GM18909 (cell line): ENCODE measurements at regions not wholly inside any gene's neighbourhood (a gene's known extent, or its start where the extent isn't known, plus 50 kb on each side); places are given as distances from the start of the nearest gene placed in this dataset.
"Not testable (repeated sequence)": the region's sequence is repeated elsewhere in the genome, so short reads cannot be mapped to it uniquely, and the experiment has no call there.

ENCODE experiments used
- ATAC-seq: cut with Tn5 transposase; IDR thresholded peaks from one replicate; pipeline ENCODE4 v1.9.1; 2021; ENCODE audit warnings: mild to moderate bottlenecking; ENCODE audit not compliant: unreplicated experiment, poor library complexity

DNA sequence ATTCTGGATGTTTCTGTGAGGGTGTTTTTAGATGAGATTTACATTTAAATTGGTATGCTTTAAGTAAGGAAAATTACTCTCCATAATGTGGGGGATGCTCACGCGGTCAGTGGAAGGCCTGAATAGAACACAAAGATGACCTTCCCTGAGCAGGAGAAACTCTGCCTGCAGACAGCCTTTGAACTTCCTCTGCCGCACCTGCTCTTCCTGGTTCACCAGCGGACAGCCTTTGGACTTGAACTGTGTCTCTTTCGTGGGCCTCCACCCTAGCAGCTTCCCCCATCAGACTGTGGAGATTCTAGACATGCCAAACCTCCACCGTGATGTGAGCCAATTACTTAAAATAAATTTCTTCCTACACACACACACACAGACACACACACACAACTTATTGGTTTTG, 210.7 kb downstream of the EFCAB11 start:
- no peak for ATAC-seq

DNA sequence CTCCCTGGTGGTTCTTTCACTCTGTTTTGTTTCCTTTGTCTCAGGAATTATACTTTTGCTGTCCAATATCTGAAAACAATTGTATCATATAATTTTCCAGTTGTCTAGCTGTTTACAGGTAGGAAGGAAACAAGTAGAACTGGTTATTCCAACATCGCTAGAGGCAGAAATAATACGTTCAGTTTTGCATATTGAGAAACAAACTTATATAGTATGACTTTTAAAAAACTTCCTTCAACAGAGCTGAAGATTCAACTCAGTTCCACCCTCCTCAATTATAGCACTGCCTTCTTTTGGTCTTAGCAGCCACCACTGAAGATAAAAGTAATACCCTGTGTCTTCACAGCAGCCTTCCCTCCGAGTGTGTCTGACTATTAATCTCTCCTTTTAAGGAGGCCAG, 214.3 kb downstream of the EFCAB11 start:
- no peak for ATAC-seq

DNA sequence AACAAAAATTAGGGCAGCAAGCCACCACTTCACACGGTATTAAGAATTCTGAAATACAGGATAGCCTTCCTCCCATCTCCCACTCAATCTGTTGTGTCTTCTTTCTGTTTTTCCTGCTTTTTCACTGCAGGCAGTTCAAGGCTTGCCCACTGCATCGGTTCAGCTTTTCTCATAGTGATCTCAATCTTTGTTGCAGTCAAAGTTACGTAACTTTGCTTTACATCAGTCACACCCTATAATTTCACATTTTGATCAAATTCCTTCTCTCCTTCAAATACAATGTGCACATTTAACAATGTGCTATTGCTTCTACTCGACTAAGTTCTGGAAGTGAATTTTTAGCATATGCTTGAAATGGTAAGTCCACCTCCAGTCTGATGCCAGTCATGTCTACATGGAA, 217.6 kb downstream of the EFCAB11 start:
- ATAC-seq: no peak

DNA sequence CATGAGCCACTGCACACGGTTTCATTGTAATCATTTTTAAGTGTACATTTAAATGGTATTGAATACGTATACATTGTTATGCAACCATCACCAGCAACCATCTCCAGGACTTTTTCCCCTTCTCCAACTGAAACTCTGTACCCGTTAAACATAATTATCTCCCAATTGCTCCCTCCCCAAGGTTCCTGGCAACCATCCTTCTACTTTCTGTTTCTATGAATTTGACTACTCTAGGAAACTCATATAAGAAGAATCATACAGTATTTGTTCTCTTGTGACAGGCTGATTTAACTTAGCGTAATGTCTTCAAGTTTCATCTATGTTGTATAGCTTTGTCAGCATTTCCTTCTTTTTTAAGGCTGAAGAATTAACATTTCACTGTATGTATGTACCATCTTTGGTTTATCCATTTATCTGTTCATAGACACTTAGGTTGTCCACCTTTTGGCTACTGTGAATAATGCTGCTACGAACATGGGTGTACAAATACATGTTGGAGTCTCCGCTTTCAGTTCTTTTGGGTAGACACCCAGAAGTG, 223.1 kb downstream of the EFCAB11 start:
- ATAC-seq: no peak

DNA sequence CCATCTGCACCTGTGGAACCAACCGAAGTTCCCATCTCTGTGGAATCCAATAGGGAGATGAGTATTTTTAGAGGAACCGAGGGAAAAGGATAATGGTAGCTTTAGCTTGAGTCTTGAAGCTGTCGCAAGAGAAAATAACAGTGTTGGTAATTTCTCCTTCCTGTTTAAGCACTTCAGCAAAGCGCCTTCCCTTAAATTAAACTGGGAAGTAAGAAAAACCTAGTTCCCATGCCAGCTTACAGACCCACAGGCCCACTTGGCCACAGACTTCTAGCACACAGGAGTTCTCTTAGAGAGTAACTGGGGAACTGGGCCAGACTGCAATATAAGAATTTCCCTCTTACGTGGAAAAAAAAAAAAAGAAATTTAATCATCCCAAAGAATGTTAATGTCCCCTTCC, 223.8 kb downstream of the EFCAB11 start:
- ATAC-seq: no peak

DNA sequence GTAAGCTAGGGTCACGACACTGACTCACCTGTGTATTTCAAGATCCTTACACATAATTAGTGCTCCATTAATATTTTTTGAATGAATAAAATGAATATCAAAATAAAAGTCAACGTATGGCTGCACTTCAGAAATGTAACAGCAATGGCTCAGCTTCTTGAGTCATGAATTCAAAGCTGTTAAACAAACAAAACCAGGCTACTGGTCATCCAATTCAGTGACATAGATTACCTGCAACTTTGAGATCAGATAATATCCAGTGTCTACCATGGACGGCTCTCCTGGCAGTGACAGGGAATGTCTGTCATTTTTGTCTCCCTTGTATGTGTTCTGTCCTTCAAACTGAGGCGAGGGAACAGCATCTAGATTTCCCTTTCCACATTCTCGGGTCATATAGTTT, 225.6 kb downstream of the EFCAB11 start:
- ATAC-seq: no peak

DNA sequence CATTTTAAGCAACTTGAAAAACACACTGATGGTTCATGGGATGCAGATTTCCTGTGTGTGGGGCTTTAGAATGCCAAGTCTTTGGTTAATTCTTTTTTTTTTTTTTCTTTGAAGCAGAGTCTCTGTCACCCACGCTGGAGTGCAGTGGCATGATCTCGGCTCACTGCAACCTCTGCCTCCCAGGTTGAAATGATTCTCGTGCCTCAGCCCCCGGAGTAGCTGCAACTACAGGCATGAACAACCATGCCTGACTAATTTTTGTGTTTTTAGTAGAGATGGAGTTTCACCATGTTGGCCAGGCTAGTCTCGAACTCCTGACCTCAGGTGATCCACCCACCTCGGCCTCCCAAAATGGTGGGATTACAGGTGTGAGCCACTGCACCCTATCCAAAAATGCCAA, 228.3 kb downstream of the EFCAB11 start:
- ATAC-seq: not testable (repeated sequence)

DNA sequence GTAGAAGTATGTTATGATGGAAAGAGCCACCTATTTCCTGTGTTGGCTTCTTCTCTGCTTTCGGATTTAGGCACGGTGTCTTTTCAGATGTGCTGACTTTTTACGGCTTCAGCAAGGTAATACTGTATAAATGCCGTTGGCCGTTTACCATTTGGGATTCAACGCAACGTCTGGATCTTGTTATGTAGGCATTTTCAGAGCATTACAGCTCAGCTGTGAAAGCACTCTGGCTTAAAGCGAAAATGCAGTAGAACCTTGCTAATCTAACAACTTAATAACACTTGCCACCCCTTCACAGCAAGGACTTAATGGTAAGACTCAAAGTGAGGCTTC, 229.9 kb downstream of the EFCAB11 start:
- no peak for ATAC-seq

DNA sequence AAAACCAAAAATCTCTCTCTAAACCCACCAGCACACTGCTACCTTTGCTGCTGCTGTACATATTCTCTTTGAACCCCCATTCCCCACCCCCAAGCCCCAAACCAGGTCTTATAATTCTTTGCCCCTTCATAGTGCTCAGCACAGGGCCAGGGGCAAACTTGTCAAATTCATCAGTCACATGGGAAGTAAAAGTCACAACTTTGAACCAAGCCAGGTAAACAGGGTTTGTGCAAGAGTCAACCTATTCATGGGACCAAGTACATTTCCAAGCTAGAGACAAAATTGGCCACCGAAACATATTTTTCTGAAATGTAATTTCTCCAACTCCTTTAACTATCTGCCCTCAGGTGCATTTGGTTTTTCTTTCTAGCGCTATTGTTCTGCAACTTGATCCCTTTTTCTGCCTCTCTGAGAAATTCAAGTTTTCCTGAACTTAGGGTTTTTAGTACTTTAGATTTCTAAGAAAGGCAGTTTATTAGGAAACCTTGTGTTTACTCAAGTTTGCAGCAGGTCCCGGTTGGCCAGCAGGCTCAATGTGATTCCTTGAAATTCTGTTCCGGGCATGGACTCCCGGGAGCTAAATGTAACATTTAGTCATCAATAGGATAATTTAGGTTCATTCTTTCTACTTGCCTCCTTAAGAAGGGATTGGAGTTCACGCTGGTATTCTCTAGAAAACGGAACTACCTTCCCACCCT, 230.5 kb downstream of the EFCAB11 start:
- ATAC-seq: no peak

DNA sequence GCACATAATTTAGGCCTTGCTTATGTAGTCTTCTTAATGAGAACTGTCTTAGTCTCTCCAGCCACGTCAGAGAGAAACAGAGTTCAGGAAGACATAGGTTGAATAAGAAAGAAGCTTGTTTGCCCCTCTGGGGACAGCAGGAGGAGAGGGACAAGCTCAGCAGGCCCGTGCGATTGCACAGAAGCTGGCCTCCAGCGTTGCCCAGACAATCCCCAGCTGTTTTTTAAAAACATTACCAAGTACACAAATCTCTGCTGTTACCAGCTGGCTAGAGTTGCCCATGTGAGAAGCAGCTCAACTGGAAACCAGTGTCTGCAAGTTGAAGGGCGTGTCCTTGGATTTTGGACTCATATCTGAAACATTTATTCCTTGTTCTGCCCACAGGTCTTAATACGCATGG, 232.6 kb downstream of the EFCAB11 start:
- no peak for ATAC-seq

DNA sequence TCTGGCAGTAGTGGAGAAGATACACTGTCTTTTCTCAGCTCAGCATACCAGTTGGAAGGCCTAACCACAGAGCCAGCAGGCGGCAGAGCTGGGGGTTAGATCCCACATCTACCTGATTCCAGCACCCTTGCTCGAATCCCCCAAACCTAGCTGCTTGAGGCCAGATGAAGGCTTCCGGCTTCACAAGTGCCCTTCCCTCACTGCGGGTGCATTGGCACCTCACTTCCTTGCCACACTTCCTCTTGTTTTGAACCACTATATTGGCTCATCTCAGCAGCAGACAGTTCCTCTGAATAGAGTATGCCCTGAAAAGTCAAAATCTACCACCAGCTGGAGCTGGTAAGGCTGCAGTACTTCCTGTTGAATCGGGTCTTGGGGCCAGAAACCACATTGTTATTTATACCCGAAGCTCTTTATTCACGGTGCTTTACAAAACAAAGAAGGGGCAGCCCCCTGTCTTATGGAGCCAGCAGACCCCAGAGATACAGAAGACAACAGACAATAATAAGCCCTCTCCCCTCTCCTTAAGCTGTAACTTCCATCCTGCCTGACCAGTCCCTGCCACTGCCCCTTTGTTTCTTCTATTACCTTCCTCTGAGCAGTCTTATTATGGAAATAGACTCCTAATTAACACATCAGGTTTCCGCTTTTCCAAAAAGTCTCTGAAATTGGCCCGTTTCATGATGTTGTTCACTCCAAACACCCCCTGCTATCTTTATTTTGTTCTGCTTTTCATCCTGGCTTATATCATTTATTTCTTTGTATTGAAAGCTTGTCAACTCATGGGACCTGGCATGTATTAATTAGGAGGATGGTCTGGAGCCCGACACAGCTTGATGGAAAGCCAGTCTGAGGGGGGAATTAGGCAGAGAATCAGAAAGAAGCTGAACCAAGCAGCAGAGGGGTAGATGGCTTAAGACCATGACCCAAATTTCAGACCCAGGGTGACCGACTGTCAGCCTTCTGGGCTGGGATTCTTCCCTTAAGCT, 233.5 kb downstream of the EFCAB11 start:
- ATAC-seq: peak; percentile 93

DNA sequence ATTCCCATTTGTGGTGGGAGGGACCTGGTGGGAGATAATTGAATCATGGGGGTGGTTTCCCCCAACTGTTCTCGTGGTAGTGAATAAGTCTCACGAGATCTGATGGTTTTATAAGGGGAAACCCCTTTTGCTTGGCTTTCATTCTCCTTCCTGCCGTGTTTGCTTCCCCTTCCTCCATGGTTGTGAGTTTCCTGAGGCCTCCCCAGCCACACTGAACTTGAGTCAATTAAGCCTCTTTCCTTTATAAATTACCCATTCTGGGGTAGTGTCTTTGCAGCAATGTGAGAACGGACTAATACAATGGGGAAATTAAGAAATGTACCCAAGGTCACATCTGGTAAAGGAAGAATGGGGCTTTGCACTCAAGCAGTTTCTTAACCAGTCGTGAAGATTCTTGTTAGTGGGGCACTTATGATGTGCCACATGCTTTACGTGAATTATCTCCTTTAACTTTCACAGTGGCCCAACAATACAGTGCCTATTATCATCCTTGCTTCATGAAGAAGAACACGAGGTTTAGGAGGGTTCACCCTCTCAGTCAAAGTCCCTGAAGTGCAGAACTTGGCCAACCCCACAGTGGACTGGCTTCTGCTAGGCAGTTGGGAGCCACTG, 234.3 kb downstream of the EFCAB11 start:
- no peak for ATAC-seq

DNA sequence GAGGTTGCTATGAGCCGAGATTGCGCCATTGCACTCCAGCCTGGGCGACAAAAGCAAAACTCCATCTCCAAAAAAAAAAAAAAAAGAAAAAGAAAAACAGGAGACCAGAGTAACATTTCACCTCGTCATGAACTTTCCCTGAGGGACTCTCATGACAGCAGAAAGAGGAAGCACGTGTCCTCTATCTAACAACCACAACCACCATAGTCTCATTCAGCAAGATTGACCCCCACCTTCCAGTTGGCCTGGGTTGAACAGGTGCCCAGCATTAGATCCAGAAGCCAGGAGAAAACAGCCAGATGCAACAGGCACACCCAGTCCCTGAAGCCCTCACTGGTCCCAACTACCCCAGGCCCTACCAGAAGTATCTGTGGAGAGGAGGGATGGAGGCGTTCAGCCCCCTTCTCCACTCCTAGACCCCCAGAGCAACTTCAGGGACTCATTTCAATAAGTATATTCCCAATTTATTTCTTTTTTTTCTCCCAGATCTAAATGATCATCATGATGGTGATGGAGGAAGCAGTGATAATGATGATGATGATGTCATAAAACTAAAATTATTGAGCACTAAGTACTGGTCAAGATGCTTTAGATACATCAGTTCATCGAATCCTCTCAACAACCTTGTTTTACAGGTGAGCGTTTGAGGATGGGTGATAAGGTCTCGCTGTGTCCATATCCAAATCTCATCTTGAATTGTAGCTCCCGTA, 235.0 kb downstream of the EFCAB11 start:
- peak; percentile 51 for ATAC-seq

DNA sequence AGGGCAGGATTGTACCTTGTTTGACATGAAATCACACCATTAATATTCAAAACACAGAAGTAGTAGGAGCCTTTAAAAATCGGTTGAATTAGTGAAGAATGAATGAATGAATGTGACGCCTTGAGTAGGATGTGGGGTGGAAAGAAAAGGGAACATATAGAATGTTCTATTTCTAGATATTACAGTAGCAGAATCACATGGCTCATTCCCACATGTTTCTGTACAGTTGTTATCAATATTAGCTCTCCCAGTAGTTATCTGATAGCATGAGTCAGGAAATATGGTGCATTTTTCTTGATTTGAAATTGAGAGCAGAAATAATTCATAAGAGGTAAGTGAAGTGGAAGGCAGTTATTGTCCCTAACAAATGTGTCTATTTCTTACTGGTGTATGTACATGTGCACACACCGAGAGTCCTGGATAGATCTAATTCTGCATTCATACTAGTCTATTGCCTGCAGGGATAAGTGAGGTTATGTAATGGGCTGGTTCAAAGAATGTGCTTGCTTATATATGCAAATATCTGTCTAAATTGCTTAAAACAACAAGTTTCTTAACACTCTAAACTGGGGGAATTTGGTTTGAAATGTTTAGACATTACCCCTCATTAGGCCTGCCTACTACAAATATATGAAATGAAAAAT, 245.4 kb downstream of the EFCAB11 start:
- no peak for ATAC-seq

DNA sequence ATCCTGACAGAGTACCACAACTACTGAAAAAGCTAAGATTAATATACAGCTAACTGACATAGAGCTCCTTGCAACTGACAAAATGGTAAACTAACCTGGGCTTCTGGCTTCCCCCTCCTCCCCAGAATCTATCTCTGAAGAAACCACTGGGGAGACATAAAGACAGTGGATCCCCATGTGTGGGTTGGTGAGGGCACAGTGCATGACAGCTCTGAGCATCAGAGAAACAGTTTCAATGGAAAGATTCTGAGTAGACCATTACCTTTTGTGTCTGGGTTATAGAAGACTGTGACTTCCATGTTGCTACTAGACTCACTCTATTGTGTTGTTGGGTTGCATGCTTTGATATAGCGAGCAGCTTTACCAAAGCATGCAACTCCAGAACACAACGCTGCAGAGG, 247.4 kb downstream of the EFCAB11 start:
- ATAC-seq: no peak

DNA sequence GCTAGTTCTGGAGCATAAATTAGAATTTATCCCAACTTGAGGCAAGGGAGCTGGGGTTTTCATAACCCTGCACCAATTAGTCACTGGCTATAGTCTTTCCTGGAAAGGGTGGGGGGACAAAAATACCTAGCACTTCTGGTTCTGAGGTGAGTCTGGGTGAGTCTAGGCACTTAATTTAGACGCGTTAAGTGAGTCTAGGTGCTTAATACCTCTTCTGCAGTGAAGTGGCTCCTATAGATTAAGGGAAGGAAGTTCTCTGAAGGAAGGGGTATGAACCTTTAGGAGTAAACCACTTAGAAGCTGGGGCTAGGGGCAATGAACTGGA, 251.7 kb downstream of the EFCAB11 start:
- ATAC-seq: no peak

DNA sequence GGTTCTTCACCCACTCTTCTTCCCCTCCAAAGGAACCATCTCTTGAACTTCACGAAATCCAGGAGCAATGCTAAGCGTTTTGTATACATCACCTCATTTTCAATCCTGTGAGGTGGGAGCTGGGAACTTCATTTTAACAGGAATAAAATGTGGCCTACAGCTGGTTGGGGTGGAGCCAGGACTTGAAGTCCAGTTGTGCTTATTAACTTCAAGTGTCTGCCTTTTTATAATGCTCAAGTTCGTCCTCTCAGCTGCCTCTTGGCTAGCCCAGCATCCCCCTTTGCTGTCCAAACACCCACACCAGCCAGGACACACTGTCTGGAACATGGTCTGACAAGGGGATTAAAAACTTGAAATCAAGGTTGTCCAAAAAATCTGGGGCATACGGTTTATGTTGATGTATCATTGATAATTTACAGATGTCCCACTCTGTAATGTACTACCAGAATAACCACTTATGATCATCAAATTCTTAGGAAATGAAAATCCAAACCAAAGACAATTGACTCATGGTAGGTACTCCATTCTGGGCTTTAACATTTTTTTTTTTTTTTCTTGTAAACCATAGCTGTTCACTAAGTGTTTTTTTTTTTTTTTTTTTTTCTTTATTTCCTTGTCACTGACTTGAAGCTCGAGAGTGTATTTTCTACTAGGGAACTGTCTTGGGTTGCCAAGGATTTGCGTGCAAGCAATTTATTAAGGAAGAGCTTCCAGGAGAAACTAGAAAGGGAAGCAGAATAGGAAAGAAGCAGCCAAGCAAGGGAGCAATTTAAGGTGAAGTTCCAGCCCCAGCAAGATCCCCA, 252.3 kb downstream of the EFCAB11 start:
- no peak for ATAC-seq

DNA sequence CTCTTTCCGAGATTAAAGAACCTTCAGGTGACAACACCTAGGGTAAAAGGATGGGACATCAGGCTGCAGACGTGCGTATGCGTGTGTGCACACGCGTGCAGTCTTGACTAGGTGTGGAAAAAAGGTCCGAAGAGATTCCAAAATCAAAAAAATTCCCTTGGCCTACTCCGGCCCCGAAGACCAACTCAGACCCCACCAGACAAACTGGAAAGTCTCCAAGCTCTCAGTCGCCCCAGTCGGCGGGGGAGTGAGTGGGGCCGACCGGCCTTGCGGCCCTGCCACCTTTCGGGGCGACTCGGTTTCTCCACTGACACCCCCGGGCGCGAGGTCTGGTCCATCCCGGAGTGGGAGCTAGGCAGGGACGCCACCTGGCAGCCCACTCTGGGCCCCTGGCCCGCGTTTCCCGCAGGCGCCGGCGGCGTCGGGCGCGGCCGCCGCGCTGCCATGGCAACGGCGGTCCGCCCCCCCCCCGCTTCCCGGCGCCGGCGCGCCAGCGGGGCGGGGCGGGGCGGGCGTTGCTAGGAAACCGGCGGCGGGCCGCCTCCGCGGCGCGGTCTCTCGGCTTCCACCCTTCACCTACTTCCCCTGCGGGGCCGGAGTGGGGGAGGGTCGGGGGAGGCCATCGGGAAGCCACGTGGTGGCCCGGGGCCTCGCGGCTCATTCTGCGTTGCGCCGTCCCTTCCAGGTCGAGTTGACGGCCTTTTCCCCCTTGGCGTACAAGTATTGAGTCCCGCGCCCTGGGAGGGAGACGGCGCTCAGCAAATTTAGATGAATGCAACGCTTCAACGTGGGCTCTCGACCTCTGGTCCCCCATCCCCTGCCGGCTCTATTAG, 253.1 kb downstream of the EFCAB11 start:
- peak; percentile 86 for ATAC-seq
